ENCODE measurements at regions not wholly inside any gene's neighbourhood (a gene's known extent, or its start where the extent isn't known, plus 50 kb on each side); places are given as distances from the start of the nearest gene placed in this dataset.
"Not testable (repeated sequence)": the region's sequence is repeated elsewhere in the genome, so short reads cannot be mapped to it uniquely, and the experiment has no call there.

DNA sequence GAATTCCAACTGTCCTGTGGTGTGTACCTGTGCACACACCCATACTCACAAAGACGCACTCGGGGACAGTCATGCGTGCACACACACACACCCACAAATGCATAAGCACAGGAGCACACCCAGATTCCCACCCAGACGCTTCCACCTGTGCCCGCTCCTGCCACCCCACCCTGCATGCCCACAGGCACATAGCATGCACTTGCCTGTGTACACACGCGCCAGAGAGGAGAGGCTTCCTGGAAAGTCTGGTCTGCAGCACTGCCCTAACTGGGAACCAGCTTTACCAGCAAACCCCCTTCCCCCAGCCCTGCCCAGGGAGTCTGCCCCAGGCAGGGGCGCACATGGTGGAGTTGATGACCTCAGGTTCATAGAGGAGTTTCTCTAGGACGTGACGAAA is 246.2 kb downstream of the UACA start:
- DNase-seq (ENCODE audit: low read depth, low spot score), result no peak
- TF ChIP-seq, protein P1, sequence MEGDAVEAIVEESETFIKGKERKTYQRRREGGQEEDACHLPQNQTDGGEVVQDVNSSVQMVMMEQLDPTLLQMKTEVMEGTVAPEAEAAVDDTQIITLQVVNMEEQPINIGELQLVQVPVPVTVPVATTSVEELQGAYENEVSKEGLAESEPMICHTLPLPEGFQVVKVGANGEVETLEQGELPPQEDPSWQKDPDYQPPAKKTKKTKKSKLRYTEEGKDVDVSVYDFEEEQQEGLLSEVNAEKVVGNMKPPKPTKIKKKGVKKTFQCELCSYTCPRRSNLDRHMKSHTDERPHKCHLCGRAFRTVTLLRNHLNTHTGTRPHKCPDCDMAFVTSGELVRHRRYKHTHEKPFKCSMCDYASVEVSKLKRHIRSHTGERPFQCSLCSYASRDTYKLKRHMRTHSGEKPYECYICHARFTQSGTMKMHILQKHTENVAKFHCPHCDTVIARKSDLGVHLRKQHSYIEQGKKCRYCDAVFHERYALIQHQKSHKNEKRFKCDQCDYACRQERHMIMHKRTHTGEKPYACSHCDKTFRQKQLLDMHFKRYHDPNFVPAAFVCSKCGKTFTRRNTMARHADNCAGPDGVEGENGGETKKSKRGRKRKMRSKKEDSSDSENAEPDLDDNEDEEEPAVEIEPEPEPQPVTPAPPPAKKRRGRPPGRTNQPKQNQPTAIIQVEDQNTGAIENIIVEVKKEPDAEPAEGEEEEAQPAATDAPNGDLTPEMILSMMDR (IDR thresholded peaks at IDR 0.05; ENCODE audit: low read depth, low read length), result no peak
- no peak overlapping the region for H3K4me3 ChIP-seq (ENCODE audit: low read depth, low read length)
- in situ Hi-C loops (cut with HindIII; ENCODE audit: low sequenced_read_pairs), result no loop called here

DNA sequence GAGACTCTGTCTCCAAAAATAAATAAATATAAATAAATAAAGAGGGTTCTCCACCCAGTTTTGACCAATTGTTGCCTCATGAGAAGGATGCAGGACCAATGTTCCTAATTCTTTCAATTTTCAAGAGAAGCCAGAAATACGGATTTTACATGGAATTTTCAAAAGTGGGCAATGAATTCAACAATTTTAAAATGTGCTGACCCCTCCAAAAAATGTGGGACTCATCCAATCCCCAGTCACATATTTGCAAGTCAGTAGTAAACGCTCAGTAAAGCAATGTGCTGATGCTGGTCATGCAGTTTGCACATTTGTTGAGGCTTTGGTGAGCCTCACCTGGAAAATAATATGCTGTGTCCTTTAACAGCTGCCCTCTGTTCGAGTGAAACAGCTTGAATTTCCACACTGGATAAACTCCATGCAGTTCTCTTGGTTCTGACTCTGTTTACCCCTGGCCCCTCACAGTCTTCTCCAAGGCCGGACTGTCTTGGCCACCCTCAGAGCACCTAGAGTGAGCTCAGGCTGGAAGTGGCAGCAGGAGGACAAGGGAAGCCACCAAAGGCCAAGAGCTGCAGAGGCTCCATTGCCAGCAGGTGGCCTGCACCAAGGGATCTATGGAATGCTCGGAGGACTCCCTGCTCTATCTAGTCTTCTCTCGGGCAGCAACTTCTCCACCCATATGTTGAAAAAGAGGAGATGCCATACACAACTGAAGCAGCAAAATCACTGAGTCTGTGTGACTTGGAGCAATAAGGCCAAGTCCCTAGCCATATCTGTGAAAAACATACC is 246.8 kb downstream of the UACA start:
- H3K4me3 ChIP-seq (ENCODE audit: low read depth, low read length), result no peak overlapping the region
- in situ Hi-C loops (cut with HindIII; ENCODE audit: low sequenced_read_pairs), result no loop called here
- TF ChIP-seq, protein P1 (IDR thresholded peaks at IDR 0.05; ENCODE audit: low read depth, low read length), result no peak
- DNase-seq (ENCODE audit: low read depth, low spot score), result no peak

DNA sequence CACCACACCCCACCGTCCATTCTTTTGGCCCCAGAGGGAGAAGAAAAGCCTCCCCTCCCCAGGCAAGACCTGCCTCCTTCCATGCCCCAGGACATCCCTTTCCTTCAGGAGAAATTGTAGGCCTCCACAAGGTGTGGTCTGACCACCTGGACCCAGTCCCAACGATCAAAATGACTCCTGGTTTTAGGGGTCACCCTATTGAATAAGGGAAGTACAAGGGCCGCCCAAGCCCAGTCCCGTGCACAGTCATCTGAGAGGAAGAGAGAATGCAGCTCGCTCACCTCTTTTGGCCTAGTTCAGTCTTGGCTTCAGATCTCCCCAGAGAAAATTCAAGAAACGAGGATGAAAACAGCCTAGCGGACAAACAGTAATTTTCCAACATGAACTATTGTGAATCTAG is 249.1 kb downstream of the UACA start:
- TF ChIP-seq, protein P1 (IDR thresholded peaks at IDR 0.05; ENCODE audit: low read depth, low read length), result no peak
- in situ Hi-C loops (cut with HindIII; ENCODE audit: low sequenced_read_pairs), result no loop called here
- no peak for DNase-seq (ENCODE audit: low read depth, low spot score)
- H3K4me3 ChIP-seq (ENCODE audit: low read depth, low read length), result no peak overlapping the region

DNA sequence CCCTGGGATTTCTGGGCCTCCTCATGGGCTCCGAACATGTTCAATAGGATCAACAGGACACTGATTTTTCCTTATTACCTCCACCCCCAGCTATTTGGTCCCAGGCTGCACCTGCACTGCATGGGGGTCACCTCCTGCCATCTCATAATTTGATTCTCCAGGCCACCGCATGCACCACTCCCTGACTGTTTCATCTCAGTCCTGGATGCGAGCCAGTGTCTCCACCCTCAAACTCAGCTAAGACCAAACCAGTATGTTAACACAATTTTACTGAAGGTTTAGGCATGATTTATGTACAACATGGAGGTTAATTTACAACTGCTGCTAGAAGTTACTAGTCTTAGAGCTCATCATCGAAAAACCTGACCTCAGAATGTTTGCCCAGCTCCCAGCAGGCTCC is 249.5 kb downstream of the UACA start:
- no peak overlapping the region for H3K4me3 ChIP-seq (ENCODE audit: low read depth, low read length)

GRCh38 chr15:70512772-70513362 is 250.5 kb downstream of the UACA start:
- peak; percentile 53 for DNase-seq (ENCODE audit: low read depth, low spot score)
- TF ChIP-seq, protein P1 (IDR thresholded peaks at IDR 0.05; ENCODE audit: low read depth, low read length), result peak; percentile 81
- no peak overlapping the region for H3K4me3 ChIP-seq (ENCODE audit: low read depth, low read length)
- in situ Hi-C loops (cut with HindIII; ENCODE audit: low sequenced_read_pairs), result no loop called here

More for the DNA sequence above, 249.5 kb downstream of the UACA start:
- in situ Hi-C loops (cut with HindIII; ENCODE audit: low sequenced_read_pairs), result no loop called here
- DNase-seq (ENCODE audit: low read depth, low spot score), result no peak
- TF ChIP-seq, protein P1 (IDR thresholded peaks at IDR 0.05; ENCODE audit: low read depth, low read length), result no peak

- DNase-seq (ENCODE audit: low read depth, low spot score); in situ Hi-C loops (cut with HindIII; ENCODE audit: low sequenced_read_pairs); H3K4me3 ChIP-seq (ENCODE audit: low read depth, low read length): not testable (repeated sequence)
Measured at GRCh38 chr15:70511972-70512587, 251.3 kb downstream of the UACA start.

GRCh38 chr15:70510433-70510832 is 252.9 kb downstream of the UACA start:
- no peak for DNase-seq (ENCODE audit: low read depth, low spot score)
- TF ChIP-seq, protein P1 (IDR thresholded peaks at IDR 0.05; ENCODE audit: low read depth, low read length), result no peak
- H3K4me3 ChIP-seq (ENCODE audit: low read depth, low read length), result no peak overlapping the region
- in situ Hi-C loops (cut with HindIII; ENCODE audit: low sequenced_read_pairs), result no loop called here
